HG03045 (cell line): ENCODE measurements at regions not wholly inside any gene's neighbourhood (a gene's known extent, or its start where the extent isn't known, plus 50 kb on each side); places are given as distances from the start of the nearest gene placed in this dataset.
"Not testable (repeated sequence)": the region's sequence is repeated elsewhere in the genome, so short reads cannot be mapped to it uniquely, and the experiment has no call there.

Experiments
- ATAC-seq: cut with Tn5 transposase; IDR thresholded peaks from one replicate; pipeline ENCODE4 v1.9.1; 2021; ENCODE audit warnings: mild to moderate bottlenecking, moderate library complexity; ENCODE audit not compliant: unreplicated experiment

- ATAC-seq: not testable (repeated sequence)
Observed at GRCh38 chr11:15686259-15686658, 571.5 kb downstream of the INSC start.

GRCh38 chr11:15687342-15687741 lies 572.6 kb downstream of the INSC start:
- ATAC-seq: no peak

GRCh38 chr11:15688351-15688792 lies 573.6 kb downstream of the INSC start:
- ATAC-seq: no peak

- ATAC-seq: no peak
Observed at GRCh38 chr11:15690320-15690719, 575.6 kb downstream of the INSC start.

GRCh38 chr11:15692739-15693138 lies 578.0 kb downstream of the INSC start:
- no peak for ATAC-seq

GRCh38 chr11:15695096-15695721 lies 580.5 kb downstream of the INSC start:
- ATAC-seq: no peak

GRCh38 chr11:15696069-15696468 lies 581.3 kb downstream of the INSC start:
- ATAC-seq: no peak

GRCh38 chr11:15697437-15698236 lies 582.9 kb downstream of the INSC start:
- no peak for ATAC-seq

- no peak for ATAC-seq
Observed at GRCh38 chr11:15698855-15699254, 584.1 kb downstream of the INSC start.

GRCh38 chr11:15699978-15700377 lies 585.3 kb downstream of the INSC start:
- ATAC-seq: no peak

- no peak for ATAC-seq
Observed at GRCh38 chr11:15700456-15700855, 585.7 kb downstream of the INSC start.

- ATAC-seq: no peak
Observed at GRCh38 chr11:15704064-15704463, 589.3 kb downstream of the INSC start.

GRCh38 chr11:15704556-15704955 lies 589.8 kb downstream of the INSC start:
- ATAC-seq: no peak

GRCh38 chr11:15705891-15706290 lies 591.2 kb downstream of the INSC start:
- ATAC-seq: no peak

- no peak for ATAC-seq
Observed at GRCh38 chr11:15707194-15707593, 592.5 kb downstream of the INSC start.

GRCh38 chr11:15707971-15708370 lies 593.2 kb downstream of the INSC start:
- ATAC-seq: no peak

GRCh38 chr11:15710580-15711275 lies 596.0 kb downstream of the INSC start:
- ATAC-seq: no peak

- no peak for ATAC-seq
Observed at GRCh38 chr11:15711311-15711710, 596.6 kb downstream of the INSC start.

- no peak for ATAC-seq
Observed at GRCh38 chr11:15714641-15715399, 600.1 kb downstream of the INSC start.

GRCh38 chr11:15716550-15716949 lies 601.8 kb downstream of the INSC start:
- no peak for ATAC-seq

GRCh38 chr11:15720460-15720859 lies 605.7 kb downstream of the INSC start:
- no peak for ATAC-seq
